CD4-positive, alpha-beta T cell (primary cell): ENCODE measurements at regions not wholly inside any gene's neighbourhood (a gene's known extent, or its start where the extent isn't known, plus 50 kb on each side); places are given as distances from the start of the nearest gene placed in this dataset.

Experiments
- ATAC-seq: fragments of 200-7000 bp; cut with Tn5 transposase; one replicate; pipeline ENCODE4 v1.10.0; 2022; ENCODE audit warnings: mild to moderate bottlenecking; ENCODE audit not compliant: poor library complexity
- CTCF ChIA-PET: fragments of 350-600 bp; sonication (Branson Sonifier 250); formaldehyde crosslinking; loops from one replicate; lab custom pipeline; 2021; ENCODE audit warnings: antibody characterized with exemption, inconsistent platforms; lab: Charles Lee
- POLR2A ChIA-PET: fragments of 350-600 bp; sonication (Branson Sonifier 250); formaldehyde crosslinking; loops from one replicate; lab custom pipeline; 2021; ENCODE audit warnings: antibody characterized with exemption, inconsistent platforms; lab: Charles Lee
- DNase-seq, 14 experiments: peaks; one replicate each; pipeline ENCODE4 v3.0.0-alpha.2; 2013 to 2020; ENCODE audit warnings: mixed read lengths in 2 of 14
- H3K27ac ChIP-seq, 2 donors: one replicate each; pipeline versions ENCODE4 v1.5.1 to v1.7.0; 2013; ENCODE audit warnings: low read length in 2 of 2, low read depth in 1 of 2, mild to moderate bottlenecking in 1 of 2
- H3K27me3 ChIP-seq, 2 experiments: 1 replicate in 1 of 2; 2 replicates in 1 of 2; pipeline versions ENCODE4 v1.6.1 to v1.7.0; 2013; ENCODE audit warnings: low read length in 2 of 2, control low read depth in 1 of 2, mild to moderate bottlenecking in 1 of 2, moderate library complexity in 1 of 2; ENCODE audit not compliant: insufficient read depth in 2 of 2, control insufficient read depth in 1 of 2
- H3K36me3 ChIP-seq: one replicate; pipeline ENCODE4 v1.6.1; 2013; ENCODE audit warnings: low read length, control low read depth; ENCODE audit not compliant: insufficient read depth
- H3K4me1 ChIP-seq: one replicate; pipeline ENCODE4 v1.6.1; 2013; ENCODE audit warnings: low read length, control low read depth; ENCODE audit not compliant: insufficient read depth
- H3K4me3 ChIP-seq: one replicate; pipeline ENCODE4 v1.5.1; 2013; ENCODE audit warnings: mild to moderate bottlenecking, low read length, moderate library complexity
- H3K9me3 ChIP-seq, 2 experiments: 1 replicate in 1 of 2; 2 replicates in 1 of 2; pipeline versions ENCODE4 v1.6.1 to v1.7.0; 2013; ENCODE audit warnings: low read length in 2 of 2, mild to moderate bottlenecking in 2 of 2, control low read depth in 1 of 2, moderate library complexity in 1 of 2; ENCODE audit not compliant: control insufficient read depth in 1 of 2, insufficient read depth in 1 of 2
- H3K27ac Mint-ChIP-seq: one replicate; pipeline ENCODE4 v1.8.0; 2020; ENCODE audit warnings: mixed read lengths
- H3K27me3 Mint-ChIP-seq: one replicate; pipeline ENCODE4 v1.8.0; 2021; ENCODE audit warnings: mixed read lengths
- H3K36me3 Mint-ChIP-seq: one replicate; pipeline ENCODE4 v1.8.0; 2021; ENCODE audit warnings: low read depth, mixed read lengths
- H3K4me1 Mint-ChIP-seq: one replicate; pipeline ENCODE4 v1.8.0; 2021; ENCODE audit warnings: low read depth, mixed read lengths
- H3K4me3 Mint-ChIP-seq: one replicate; pipeline ENCODE4 v1.8.0; 2020; ENCODE audit warnings: mild to moderate bottlenecking, mixed read lengths
- H3K9me3 Mint-ChIP-seq: one replicate; pipeline ENCODE4 v1.8.0; 2020; ENCODE audit warnings: mixed read lengths
- intact Hi-C, 2 experiments: fragments of 100-400 bp; cut with DNase I in 1 of 2; cut with micrococcal nuclease in 1 of 2; formaldehyde crosslinking; loops; one replicate each; pipeline versions ENCODE4 v1.15.1 to v1.9.0; 2023 to 2025; cut with DNase I, micrococcal nuclease
- TF ChIP-seq, protein P1 (sequence below): fragments of 200-600 bp; IDR thresholded peaks from one replicate; pipeline ENCODE4 v1.8.0; 2022; ENCODE audit warnings: antibody characterized with exemption, mild to moderate bottlenecking

GRCh38 chr1:61539720-61540462 lies 185.1 kb downstream of the TM2D1 start:
- H3K27me3 Mint-ChIP-seq = peaks cover 3% of the 10 kb centered on the region
- H3K27ac Mint-ChIP-seq = no peak overlapping the region
- ChIA-PET CTCF (no interaction called here), POLR2A (no interaction called here)
- peaks cover 3% of the 10 kb centered on the region for H3K4me1 Mint-ChIP-seq
- intact Hi-C loops = loop anchor here in 1 of 2 experiments (10.0 kb wide), 1 partner anchor 315 kb away; no protein-coding TSS in a partner anchor
- Histone ChIP-seq H3K9me3 (no peaks in the 10 kb centered on the region), H3K4me3 (no peak overlapping the region), H3K36me3 (no peaks in the 10 kb centered on the region), H3K27me3 (no peaks in the 10 kb centered on the region), H3K4me1 (no peaks in the 10 kb centered on the region), H3K27ac (no peak overlapping the region)
- DNase-seq (no peak), ATAC-seq (no peak)
- H3K36me3 Mint-ChIP-seq = no peaks in the 10 kb centered on the region
- H3K4me3 Mint-ChIP-seq = no peak overlapping the region
- no peaks in the 10 kb centered on the region for H3K9me3 Mint-ChIP-seq
- TF ChIP-seq, protein P1, sequence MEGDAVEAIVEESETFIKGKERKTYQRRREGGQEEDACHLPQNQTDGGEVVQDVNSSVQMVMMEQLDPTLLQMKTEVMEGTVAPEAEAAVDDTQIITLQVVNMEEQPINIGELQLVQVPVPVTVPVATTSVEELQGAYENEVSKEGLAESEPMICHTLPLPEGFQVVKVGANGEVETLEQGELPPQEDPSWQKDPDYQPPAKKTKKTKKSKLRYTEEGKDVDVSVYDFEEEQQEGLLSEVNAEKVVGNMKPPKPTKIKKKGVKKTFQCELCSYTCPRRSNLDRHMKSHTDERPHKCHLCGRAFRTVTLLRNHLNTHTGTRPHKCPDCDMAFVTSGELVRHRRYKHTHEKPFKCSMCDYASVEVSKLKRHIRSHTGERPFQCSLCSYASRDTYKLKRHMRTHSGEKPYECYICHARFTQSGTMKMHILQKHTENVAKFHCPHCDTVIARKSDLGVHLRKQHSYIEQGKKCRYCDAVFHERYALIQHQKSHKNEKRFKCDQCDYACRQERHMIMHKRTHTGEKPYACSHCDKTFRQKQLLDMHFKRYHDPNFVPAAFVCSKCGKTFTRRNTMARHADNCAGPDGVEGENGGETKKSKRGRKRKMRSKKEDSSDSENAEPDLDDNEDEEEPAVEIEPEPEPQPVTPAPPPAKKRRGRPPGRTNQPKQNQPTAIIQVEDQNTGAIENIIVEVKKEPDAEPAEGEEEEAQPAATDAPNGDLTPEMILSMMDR = no peak

- Mint-ChIP-seq H3K4me3 (no peak overlapping the region), H3K27me3 (peaks cover 3% of the 10 kb centered on the region), H3K27ac (no peak overlapping the region), H3K36me3 (no peaks in the 10 kb centered on the region), H3K9me3 (no peaks in the 10 kb centered on the region), H3K4me1 (no peaks in the 10 kb centered on the region)
- Histone ChIP-seq H3K4me1 (no peaks in the 10 kb centered on the region), H3K4me3 (no peak overlapping the region), H3K9me3 (no peaks in the 10 kb centered on the region), H3K27me3 (no peaks in the 10 kb centered on the region), H3K27ac (no peak overlapping the region), H3K36me3 (no peaks in the 10 kb centered on the region)
- DNase-seq (no peak), ATAC-seq (no peak)
- TF ChIP-seq, protein P1 = no peak
- ChIA-PET POLR2A (no interaction called here), CTCF (interaction anchor here (1.1 kb wide), 1 partner anchor 9 kb away, joined by 3 read pairs; no protein-coding TSS in a partner anchor)
- intact Hi-C loops = loop anchor here in 1 of 2 experiments (10.0 kb wide), 1 partner anchor 317 kb away; no protein-coding TSS in a partner anchor
These were observed 186.7 kb downstream of the TM2D1 start for GRCh38 chr1:61538228-61538627.

DNA sequence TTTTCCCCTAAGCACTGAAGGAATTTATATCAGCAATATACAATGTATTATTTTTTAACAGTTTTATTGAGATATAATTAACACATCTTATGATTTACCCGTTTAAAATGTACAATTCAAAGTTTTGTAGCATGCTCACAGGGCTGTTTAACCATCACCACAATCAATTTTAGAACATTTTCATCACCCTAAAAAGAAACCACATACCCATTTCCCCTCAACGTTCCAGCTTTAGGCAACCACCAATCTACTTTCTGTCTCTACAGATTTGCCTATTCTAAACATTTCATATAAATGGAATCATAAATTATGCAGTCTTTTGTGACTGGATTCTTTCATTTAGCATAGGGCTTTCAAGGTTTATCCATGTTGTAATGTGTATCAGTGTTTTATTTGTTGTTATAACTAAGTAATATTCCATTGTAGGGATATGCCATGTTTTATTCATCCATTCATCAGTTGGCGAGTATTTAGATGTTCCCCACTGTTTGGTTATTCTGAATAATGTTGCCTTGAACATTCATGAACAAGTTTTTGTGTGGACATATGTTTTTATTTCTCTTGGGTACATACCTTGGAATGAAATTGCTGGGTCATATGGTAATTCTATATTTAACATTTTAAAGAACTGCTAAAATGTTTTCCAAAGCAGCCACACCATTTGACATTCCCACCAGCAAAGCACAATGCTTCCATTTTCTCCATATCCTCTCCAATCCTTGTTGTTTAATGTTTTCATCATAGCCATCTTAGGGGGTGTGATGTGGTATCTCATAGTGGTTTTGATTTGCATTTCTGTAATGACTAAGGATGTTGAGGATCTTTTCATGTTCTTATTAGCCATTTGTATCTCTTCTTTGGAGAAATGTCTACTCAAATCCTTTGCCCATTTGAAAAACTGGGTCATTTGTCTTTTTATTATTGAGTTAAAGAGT lies 188.5 kb downstream of the TM2D1 start:
- intact Hi-C loops = loop anchor here in 1 of 2 experiments (10.0 kb wide), 1 partner anchor 318 kb away; no protein-coding TSS in a partner anchor
- Histone ChIP-seq H3K4me3 (no peak overlapping the region), H3K27me3 (no peaks in the 10 kb centered on the region), H3K36me3 (no peaks in the 10 kb centered on the region), H3K4me1 (no peaks in the 10 kb centered on the region), H3K27ac (no peak overlapping the region), H3K9me3 (no peaks in the 10 kb centered on the region)
- POLR2A ChIA-PET = no interaction called here
- Mint-ChIP-seq H3K9me3 (no peaks in the 10 kb centered on the region), H3K36me3 (no peaks in the 10 kb centered on the region), H3K4me3 (no peak overlapping the region), H3K27ac (no peak overlapping the region), H3K27me3 (peaks cover 3% of the 10 kb centered on the region), H3K4me1 (no peaks in the 10 kb centered on the region)
- TF ChIP-seq, protein P1 = no peak
- DNase-seq (no peak), ATAC-seq (no peak)
- CTCF ChIA-PET = no interaction called here
